Testis (tissue), 2 donors: ENCODE measurements at regions not wholly inside any gene's neighbourhood (a gene's known extent, or its start where the extent isn't known, plus 50 kb on each side); places are given as distances from the start of the nearest gene placed in this dataset.

Source experiments
- CTCF ChIP-seq, 3 experiments: fragments of 450-650 bp in 2 of 3; fragments of 200-600 bp in 1 of 3; sonication (generic) in 1 of 3; IDR thresholded peaks; one replicate each; pipeline ENCODE4 v1.5.1; 2016 to 2019; ENCODE audit warnings: antibody characterized with exemption in 3 of 3, mild to moderate bottlenecking in 2 of 3, moderate library complexity in 1 of 3
- POLR2A ChIP-seq: fragments of 450-650 bp; IDR thresholded peaks from one replicate; pipeline ENCODE4 v1.6.1; 2017; ENCODE audit warnings: antibody characterized with exemption, mild to moderate bottlenecking, moderate library complexity

- TF ChIP-seq POLR2A (no peak), CTCF (IDR thresholded peaks at IDR 0.05) (no peak)
Measured at GRCh38 chr14:40410708-40411107, 978.5 kb upstream of the FBXO33 start.
